Calu3 (cell line): ENCODE measurements at regions not wholly inside any gene's neighbourhood (a gene's known extent, or its start where the extent isn't known, plus 50 kb on each side); places are given as distances from the start of the nearest gene placed in this dataset.

ENCODE experiments used
- BruUV-seq: library from RNA; stranded (reverse); fragments of 400-500 nt; replicated peaks from 2 replicates; lab custom pipeline; 2021; lab: Mats Ljungman, UMichigan
- CTCF ChIA-PET: fragments of 300-600 bp; sonication (Branson Sonifier 250); formaldehyde crosslinking; loops from one replicate; lab custom pipeline; 2022; ENCODE audit warnings: antibody characterized with exemption; lab: Charles Lee
- DNase-seq: peaks from one replicate; pipeline ENCODE4 v3.0.0; 2022
- H3K27ac Mint-ChIP-seq: one replicate; pipeline ENCODE4 v1.8.0; 2022; ENCODE audit warnings: mixed read lengths; ENCODE audit not compliant: unreplicated experiment
- H3K27me3 Mint-ChIP-seq: one replicate; pipeline ENCODE4 v1.8.0; 2022; ENCODE audit warnings: mixed read lengths; ENCODE audit not compliant: unreplicated experiment
- H3K36me3 Mint-ChIP-seq: one replicate; pipeline ENCODE4 v1.8.0; 2022; ENCODE audit warnings: mild to moderate bottlenecking, moderate library complexity, mixed read lengths; ENCODE audit not compliant: insufficient read depth, unreplicated experiment
- H3K4me1 Mint-ChIP-seq: one replicate; pipeline ENCODE4 v1.8.0; 2022; ENCODE audit warnings: mild to moderate bottlenecking, low read depth, mixed read lengths; ENCODE audit not compliant: unreplicated experiment
- H3K4me3 Mint-ChIP-seq: one replicate; pipeline ENCODE4 v1.8.0; 2022; ENCODE audit warnings: mild to moderate bottlenecking, low read depth, moderate library complexity, mixed read lengths; ENCODE audit not compliant: unreplicated experiment
- H3K9me3 Mint-ChIP-seq: one replicate; pipeline ENCODE4 v1.8.0; 2022; ENCODE audit warnings: low read depth, mixed read lengths; ENCODE audit not compliant: unreplicated experiment
- CTCF ChIP-seq: fragments of 200-600 bp; IDR thresholded peaks from one replicate; pipeline ENCODE4 v1.8.0; 2022; ENCODE audit warnings: antibody characterized with exemption; ENCODE audit not compliant: unreplicated experiment
- intact Hi-C: fragments of 100-400 bp; cut with micrococcal nuclease; formaldehyde crosslinking; loops from one replicate; pipeline ENCODE4 v1.10.0; 2022; ENCODE audit not compliant: unreplicated experiment

GRCh38 chr3:103047640-103048039 is 612.8 kb downstream of the ZPLD1 start:
- H3K4me3 Mint-ChIP-seq, result no peak overlapping the region
- no peak for TF ChIP-seq CTCF
- no peaks in the 10 kb centered on the region for H3K36me3 Mint-ChIP-seq
- H3K9me3 Mint-ChIP-seq, result no peaks in the 10 kb centered on the region
- H3K27me3 Mint-ChIP-seq, result no peaks in the 10 kb centered on the region
- H3K27ac Mint-ChIP-seq, result peak overlapping the region; percentile 68
- CTCF ChIA-PET, result no interaction called here
- H3K4me1 Mint-ChIP-seq, result peaks cover 25% of the 10 kb centered on the region
- intact Hi-C loops, result no loop called here
- no peak for DNase-seq
- no TSS peak for BruUV-seq

DNA sequence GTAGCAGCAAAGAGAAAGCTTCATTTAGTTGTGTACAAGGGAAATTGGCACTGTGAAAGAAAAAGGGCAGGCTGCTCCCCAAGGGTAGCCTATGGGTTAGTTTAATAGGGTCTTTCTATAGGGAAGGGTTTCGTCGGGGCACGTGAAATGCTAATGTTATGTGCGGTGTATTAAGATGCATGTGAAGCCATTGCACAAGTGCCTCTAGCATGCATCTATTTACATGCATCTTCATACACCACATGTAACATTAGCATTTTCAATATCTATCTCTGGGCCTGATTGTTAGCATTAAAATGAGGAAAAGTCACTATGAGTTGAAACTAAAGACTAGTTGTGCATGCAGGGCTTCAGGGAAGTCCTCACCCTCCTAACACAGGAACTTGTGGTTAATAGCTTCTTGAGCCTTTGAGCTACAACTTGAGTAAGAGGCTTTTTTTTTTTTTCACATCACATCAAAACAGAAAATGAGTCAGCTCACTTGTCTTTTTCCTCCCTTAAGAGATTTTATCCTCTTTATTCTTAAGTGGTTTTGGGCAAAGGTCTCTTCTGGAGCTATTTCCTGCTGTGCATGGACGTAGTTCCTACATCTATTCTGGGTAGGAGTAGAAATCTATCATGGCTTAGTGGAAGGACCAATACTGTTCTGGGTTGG is 613.4 kb downstream of the ZPLD1 start:
- BruUV-seq, result no TSS peak
- no peak for DNase-seq
- no peak for TF ChIP-seq CTCF
- intact Hi-C loops, result no loop called here
- peaks cover 26% of the 10 kb centered on the region for H3K4me1 Mint-ChIP-seq
- CTCF ChIA-PET, result interaction anchor here (0.5 to 0.6 kb wide), 2 partner anchors 189 to 1360 kb away, joined by 5 to 6 read pairs; no protein-coding TSS in a partner anchor
- H3K36me3 Mint-ChIP-seq, result no peaks in the 10 kb centered on the region
- no peaks in the 10 kb centered on the region for H3K9me3 Mint-ChIP-seq
- no peak overlapping the region for H3K4me3 Mint-ChIP-seq
- H3K27me3 Mint-ChIP-seq, result no peaks in the 10 kb centered on the region
- peak overlapping the region; percentile 68 for H3K27ac Mint-ChIP-seq

- Mint-ChIP-seq H3K4me1 (peaks cover 46% of the 10 kb centered on the region), H3K4me3 (no peak overlapping the region), H3K27ac (no peak overlapping the region), H3K36me3 (no peaks in the 10 kb centered on the region), H3K9me3 (no peaks in the 10 kb centered on the region), H3K27me3 (no peaks in the 10 kb centered on the region)
- no peak for TF ChIP-seq CTCF
- DNase-seq, result peak; percentile 20
- CTCF ChIA-PET, result no interaction called here
- intact Hi-C loops, result no loop called here
- BruUV-seq, result no TSS peak
Observed at GRCh38 chr3:103052236-103052830, 617.5 kb downstream of the ZPLD1 start.

DNA sequence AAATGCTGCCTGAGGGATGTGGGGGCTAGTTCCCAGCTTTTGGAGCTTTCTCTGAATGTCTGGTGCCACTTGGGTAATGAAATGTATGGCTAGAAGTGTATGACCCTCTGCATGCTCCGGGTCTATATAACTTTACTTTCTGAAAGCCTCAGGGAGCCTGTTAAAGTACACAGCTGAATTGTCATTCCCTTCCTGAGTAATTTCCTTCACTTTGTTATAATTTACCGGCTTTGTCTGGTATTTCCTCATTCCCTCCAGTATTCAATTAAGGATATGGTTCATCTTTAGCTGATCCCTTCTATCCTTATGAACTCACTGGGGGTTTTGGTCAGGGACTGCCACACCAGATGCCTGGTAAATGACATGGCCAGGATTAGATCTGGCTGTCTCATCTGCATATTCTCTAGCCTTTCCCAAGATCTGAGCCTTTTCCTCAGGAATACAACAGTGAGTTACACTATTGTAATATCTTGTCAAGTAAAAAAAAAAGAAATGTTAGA is 620.3 kb downstream of the ZPLD1 start:
- no peak for TF ChIP-seq CTCF
- intact Hi-C loops, result loop anchor here (5.0 kb wide), 1 partner anchor 72 kb away; no protein-coding TSS in a partner anchor
- Mint-ChIP-seq H3K36me3 (no peaks in the 10 kb centered on the region), H3K4me1 (peaks cover 34% of the 10 kb centered on the region), H3K4me3 (no peak overlapping the region), H3K27me3 (no peaks in the 10 kb centered on the region), H3K27ac (peak overlapping the region; percentile 70), H3K9me3 (no peaks in the 10 kb centered on the region)
- CTCF ChIA-PET, result interaction anchor here (0.9 kb wide), 1 partner anchor 72 kb away, joined by 3 read pairs; no protein-coding TSS in a partner anchor
- DNase-seq, result no peak
- BruUV-seq, result no TSS peak
